GM21423 (cell line): ENCODE measurements at regions not wholly inside any gene's neighbourhood (a gene's known extent, or its start where the extent isn't known, plus 50 kb on each side); places are given as distances from the start of the nearest gene placed in this dataset.
"Not testable (repeated sequence)": the region's sequence is repeated elsewhere in the genome, so short reads cannot be mapped to it uniquely, and the experiment has no call there.

Experiments used
- ATAC-seq: cut with Tn5 transposase; IDR thresholded peaks from one replicate; pipeline ENCODE4 v1.9.1; 2021; ENCODE audit warnings: mild to moderate bottlenecking, moderate library complexity; ENCODE audit not compliant: unreplicated experiment

DNA sequence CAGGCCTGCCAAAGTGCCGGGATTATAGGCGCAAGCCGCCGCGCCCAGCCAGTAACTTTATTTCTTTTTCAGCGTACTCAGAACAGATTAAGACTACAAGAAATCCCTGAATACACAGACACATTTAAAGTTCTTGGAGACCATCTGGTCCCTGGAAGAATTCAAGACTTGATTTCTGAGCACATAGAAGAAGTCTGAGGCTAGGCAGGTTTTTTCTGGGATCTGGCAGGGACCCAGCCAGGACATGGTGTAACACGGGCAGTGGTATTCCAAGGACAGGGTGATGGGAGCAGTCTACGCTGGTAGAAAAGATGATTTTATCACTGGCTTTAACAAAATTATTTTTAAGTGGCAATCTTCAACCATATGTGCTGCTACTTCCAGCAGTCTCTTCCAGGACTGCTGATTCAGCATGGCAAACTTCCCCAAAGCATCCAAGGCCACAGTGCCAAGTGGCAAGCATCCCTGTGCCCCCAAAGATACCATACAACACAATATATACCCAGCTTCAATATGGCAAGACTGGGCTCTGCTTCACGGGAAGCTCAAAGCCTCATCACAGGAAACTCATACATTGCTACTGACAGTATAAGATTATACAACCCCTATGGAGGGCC is 105.2 kb upstream of the OR5AK2 start:
- ATAC-seq, result no peak

DNA sequence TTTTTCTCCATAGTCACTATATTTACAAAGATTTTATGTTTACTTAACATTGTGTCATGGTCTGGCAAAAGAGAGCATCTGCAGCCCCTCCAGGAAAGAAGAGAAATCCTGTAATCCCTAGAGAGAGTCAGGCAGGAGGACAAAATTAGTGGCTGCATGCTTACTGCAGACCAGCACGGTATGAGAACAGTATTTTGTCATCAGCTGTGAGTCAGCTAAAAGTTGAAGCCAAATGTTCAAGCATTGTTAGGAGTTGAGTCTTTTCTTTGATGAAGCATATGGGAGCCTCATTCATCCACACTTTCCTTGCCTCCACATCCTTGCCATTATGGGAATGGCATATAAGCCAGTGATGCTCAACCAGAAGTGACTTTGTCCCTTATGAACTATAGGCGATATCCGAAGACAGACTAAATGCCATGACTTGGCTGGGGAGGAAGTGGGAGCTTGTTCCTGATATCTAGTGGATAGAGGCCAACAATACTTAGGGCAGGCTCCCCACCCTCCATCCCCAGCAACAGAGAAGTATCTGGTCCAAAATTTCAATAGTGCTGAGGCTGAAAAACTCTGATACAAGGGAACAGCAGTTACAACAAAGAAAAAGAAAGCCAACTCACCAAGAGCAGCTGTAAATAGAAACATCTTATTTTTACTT is 112.0 kb upstream of the OR5AK2 start:
- no peak for ATAC-seq

DNA sequence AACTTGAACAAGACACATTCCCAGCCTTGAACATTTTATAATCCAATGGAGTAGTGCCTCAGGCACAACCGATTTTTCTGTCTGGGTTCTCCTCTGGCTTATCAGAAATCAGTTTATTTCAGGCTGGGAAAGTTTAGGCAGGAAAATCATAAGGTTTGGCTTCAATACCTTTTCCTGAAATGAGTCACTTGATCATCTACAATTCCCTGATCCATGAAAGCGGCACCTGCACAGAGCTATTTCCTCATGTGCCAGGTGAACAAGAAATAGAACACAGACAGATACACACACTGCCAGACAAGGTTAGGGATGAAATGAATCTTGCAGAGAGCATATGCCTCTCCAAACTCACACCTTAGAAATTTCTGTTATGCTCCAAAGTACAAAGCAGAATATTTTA is 106.7 kb upstream of the OR9G4 start:
- no peak for ATAC-seq

DNA sequence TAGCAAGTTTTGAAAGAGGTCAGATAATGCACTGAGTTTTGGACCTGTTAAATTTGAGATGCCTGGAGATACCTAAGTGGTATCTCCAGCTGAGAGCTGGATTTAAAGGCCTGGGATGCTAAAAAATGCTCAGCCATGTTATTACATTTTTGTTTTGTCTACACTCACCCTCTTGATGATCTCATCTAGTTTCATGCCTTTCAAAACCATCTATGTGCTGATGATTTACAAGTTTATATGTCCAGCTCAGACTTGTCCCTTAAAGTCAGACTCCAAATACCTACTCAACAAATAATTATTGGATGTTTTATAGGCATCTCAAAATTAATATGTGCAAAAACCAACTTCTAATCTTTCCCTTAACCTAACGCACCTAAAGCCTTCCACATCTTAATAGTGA is 103.6 kb upstream of the OR9G4 start:
- no peak for ATAC-seq

DNA sequence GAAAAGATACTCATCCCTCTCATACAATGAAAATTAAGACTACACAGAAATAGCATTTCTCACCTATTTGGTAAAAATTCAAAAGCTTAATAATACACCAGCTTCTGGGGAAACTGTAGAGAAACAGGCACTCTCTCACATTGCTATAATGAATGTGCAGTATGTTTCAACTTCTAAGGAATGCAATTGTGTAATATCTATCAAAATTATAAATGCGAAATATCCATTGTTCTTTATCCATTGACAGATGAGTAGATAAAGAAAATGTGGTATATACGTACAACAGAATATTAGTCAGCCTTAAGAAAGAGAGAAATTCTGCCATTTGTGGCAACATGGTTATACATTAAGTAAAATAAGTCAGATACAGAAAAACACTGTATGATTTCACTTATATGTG is 101.4 kb upstream of the OR9G4 start:
- ATAC-seq, result no peak

DNA sequence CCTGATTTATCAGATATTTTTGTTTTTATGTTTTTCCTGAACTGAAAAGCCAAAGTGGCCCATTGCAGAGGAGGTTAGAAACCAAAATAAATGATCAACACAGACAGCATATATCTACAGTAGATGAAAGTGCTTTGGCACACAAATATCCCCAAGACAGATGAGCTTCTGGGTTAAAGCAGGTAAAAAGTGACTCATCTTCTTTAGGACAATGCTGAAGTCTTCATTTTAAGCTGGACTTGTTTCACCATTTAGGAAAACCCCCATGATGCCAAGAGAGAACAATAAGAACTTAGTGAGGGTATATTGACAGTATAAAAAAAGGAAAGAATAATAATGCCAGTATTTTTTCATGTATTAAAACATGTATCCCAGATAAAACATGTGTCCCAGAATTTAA is 100.8 kb upstream of the OR9G4 start:
- no peak for ATAC-seq

DNA sequence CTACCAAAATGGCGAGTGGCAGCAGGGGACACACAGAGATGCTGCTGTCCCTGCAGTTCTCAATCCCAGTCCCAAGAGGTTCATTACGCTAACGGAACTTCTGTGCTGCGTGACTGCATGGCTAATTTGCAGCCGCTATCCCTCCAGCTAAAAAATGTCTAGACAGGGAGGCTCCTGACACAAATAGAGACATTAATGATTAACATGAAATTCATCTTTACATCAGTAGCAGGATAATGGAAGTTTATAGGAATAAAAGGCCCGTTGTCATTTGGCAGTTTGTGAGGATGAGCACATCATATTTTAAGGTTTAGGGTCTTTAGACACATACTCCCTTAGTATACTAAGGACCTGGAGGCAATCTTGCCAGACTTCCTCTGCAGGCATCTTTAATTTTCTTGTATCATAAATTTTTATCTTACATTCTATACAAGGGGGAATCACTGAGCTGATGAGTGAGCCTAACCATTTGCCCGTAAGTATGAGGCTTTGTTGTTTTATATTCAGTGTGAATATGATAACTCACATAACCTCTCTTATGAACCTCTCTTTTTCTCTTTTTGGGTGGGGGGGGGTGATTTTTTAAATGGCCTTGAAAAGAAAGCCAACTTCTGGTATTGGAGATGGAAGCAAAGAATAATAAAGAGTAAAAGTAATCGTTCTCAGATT is 99.8 kb upstream of the OR9G4 start:
- no peak for ATAC-seq

DNA sequence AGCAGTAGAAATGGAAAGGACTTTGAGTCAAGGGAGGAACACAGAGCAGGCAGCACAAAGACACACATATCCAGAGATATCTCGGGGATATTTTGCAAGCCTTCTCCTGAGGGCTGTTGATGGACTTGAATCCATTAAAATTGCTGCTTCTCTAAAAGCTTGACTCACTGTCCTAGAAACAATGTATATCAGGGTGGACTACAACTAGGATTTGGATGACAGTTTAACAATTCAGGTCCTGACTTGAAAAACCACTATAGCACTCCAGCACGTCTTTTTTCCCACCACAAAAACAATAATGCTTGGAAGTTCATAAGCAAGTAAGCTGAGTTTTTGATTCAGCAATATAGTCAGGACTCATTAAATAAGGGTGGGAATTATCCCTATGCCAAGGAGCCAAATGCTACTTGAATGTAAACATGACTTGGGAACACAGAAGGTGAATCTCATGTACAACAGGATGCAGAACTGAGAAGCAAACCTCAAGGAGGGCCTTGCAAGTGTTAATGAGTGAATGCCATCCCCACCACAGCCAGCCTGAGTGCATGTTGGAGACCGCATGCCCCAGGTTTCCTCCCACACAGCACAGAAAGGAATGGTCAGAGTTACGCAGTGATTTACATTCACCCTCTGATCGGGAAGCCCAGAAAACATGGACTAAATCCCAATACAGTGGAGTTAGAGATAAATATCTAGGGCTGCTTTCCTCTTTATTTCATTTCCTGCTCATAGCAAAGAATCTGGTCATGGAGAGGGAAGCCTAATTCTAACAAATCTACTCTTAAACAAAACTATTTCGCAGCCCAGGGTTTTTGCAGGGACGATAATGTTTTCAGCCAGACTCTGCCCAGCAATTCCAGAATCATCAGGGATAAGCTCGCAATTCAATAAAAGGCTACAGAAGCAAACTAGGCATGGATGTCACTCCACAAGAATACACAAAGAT is 98.4 kb upstream of the OR9G4 start:
- ATAC-seq, result no peak

DNA sequence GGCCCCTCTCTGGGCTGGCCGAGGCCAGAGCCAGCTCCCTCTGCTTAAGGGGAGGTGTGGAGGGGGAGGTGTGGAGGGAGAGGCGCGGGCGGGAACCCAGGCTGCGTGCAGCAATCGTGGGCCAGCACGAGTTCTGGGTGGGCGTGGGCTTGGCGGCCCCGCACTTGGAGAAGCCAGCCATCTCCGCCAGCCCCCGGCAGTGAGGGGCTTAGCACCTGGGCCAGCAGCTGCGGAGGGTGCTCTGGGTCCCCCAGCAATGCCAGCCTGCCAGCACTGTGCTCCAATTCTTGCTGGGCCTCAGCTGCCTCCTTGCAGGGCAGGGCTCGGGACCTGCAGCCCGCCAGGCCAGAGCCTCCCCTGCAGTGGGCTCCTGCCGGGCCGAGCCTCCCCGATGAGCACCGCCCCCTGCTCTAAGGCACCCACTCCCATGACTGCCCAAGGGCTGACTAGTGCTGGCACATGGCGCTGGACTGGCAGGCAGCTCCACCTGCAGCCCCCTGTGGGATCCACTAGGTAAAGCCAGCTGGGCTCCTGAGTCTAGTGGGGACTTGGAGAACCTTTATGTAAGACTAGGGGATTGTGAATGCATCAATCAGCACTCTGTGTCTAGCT is 96.7 kb upstream of the OR9G4 start:
- no peak for ATAC-seq

DNA sequence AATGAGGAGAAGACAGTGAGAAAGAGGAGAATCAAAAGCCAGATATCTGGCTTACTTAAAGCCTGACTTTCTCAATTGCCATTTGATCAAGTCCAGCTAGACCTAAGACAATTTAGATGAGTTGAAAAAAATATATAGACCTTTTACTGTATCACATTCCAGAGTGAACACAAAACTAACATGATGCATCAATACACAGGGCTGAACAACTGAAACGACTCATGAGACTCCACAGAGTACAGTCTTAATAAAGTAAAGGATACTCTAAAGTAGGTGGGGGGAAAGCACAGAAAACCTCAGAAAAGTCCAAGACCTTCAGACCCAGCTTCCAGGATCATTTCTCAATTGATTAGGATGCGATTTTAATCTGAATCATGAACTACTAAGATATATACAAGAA is 95.3 kb upstream of the OR9G4 start:
- no peak for ATAC-seq

DNA sequence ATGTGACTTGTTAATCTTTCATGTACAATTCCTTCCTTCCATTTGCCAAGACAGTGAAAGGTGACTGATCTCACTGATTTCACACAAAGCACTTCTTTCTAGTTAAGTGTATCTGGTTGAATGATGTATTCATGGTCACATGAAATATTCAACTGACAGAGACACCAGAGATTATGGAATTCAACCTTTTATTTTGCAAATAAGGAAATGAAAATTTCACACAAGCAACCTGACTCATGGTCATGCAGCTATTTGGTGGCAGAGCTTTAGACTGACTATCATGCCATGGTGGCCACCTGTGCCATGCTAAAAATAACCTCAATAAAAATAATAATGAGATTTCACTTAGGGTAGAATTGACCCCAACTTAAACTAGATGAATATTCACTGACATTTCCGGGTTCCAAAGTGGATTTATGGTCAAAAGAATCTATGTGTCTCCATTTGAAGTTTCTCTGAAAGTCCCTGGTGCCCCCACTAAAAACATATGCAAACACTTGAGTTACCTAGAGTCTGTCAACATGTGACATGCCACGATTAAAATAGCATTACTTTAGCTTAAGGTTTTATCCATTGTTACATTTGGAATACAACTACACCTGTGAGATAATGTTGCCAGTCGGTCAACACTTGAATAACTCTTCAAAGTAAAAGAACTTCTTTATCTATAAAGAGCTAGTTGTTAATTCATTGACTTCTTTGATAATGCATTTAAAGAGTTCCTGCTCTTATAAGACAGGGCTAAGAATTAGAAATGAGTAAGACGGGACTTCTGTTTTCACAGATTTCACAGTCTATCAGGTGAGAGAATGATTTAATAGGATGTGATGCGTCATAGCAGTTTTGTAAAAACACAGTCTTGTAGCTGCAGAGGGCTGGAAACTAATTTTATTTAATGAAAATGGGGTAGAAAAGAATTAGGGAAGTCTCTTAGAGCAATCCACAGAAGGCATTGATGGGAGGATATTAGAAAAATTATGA is 94.6 kb upstream of the OR9G4 start:
- ATAC-seq, result no peak

DNA sequence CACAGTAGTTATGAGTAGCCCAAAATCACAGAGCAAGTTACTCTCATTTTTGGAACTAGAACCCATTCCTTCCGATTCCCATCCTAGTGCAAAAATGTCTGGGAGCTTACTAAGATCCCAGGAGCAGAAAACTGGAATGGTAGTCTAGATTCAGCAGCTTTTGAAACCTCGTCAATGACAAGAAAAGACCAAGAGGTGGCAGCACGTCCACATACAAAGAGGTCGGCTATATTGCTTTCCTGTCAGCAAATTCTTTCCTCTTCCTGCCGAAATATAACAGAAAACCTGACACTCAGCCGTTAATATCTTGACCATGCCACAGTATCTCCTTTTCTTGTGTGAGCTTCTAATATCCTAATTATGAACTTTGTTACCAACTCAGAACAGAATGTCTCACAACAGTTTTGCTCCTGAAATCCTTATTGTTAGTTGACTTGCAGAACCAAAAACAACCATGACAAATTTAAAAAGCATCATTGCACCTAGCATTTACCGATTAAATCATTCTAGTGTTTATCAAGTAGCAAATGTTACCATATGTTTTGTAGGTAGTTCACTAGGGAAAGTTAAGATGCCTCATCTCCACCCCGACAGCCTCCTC is 92.8 kb upstream of the OR9G4 start:
- ATAC-seq, result peak; percentile 73

DNA sequence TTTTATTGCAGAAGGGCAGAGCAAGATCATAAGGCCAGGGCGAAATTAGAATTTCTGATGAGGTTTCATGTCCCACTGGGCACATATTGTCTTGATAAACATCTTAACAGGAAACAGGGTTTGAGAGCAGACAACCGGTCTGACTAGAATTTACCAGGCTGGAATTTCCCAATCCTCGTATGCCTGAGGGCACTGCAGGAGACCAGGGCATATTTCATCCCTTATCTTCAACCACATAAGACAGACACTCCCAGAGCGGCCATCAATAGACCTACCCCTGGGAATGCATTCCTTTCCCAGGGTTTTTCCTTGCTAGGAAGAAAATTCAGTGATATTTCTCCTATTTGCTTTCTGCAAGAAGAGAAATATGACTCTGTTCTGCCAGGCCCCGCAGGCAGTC is 78.9 kb upstream of the OR9G4 start:
- not testable (repeated sequence) for ATAC-seq

DNA sequence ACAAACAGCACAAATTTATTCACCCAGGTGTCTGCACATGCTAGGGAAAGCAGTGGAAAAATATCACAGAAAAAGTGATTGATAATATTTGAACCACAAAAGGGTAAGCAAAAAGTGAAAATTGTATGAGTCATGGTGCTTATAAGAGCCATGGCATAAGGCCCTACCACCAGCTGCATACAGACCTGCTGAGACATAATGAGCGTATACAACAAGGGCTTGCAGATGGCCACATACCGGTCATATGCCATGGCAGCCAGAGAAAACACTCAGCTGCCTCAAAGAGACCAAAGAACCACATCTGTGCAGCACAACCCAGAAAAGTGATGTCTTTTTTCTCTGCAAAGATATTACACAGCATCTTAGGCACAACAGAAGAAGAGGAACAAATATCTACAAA is 71.4 kb upstream of the OR9G4 start:
- ATAC-seq, result no peak

DNA sequence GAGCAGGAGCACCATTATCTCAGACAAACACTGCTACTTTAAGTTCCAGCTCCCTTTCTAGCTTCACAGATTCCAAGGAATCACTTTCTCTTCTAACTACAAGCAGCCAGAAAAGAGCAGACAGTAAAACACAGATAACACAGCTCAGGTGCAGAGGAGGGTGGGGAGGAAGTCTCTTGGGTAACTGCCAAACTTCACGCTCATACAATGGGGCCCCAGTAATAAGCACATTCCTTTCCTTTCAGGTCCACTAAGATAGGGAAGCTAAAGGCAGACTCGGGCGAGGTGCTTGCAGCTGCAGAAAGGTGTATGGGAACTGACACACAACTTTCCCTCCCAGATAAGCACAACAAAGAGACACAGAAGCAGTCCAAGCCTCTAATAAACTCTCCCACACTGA is 69.2 kb upstream of the OR9G4 start:
- ATAC-seq, result no peak

DNA sequence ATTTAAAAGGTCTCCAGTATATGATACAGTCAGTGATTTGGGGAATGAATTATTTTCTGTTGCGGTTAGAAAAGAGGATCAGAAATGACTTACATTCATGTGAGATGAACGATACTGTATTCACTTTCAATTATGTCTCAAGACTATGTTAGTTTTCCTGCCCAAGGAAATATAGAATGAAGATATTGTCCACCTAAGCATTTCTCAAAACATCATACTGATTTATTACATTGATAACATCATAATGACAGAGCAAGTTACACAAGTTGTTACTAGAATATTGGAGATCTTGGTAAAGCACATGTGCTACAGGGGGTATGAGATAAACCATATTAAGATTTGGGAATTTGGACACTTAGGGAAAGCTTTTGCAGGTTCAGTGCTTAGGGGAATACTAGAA is 67.8 kb upstream of the OR9G4 start:
- no peak for ATAC-seq

DNA sequence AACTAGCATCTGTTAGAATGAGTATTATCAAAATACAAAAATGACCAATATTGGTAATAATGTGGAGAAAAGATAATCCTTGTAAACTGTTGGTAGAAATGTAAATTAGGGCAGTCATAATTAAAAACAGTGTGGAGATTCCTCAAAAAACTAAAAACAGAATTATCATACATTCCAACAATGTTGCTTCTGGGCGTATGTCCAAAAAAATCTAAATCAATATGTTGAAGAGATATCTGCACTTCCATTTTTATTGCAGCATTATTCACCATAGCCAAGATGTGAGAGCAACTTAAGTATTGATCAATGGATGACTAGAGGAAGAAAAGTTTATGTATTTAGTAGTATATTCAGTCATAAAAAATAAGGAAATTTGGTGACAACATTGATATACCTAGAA is 59.8 kb upstream of the OR9G4 start:
- no peak for ATAC-seq

DNA sequence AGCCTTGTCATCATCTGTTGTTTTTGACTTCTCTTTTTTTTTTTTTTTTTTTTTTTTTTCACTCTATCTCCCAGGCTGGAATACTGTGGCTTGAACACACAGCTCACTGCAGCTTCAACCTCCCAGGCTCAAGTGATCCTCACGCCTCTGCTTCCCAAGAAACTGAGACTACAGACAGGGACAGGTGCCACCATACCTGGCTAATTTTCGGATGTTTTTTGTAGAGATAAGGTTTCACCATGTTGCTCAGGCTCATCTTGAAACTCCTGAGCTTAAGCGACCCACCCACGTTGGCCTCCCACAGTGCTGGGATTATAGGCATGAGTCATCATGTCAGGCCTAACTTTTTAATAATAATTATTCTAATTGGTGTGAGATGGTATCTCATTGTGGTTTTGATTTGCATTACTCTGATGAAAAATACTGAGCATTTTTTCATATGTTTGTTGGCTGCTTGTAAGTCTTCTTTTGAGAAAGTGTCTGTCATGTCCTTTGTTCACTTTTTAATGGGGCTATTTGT is 51.3 kb upstream of the OR9G4 start:
- no peak for ATAC-seq
